ENCODE measurements at regions not wholly inside any gene's neighbourhood (a gene's known extent, or its start where the extent isn't known, plus 50 kb on each side); places are given as distances from the start of the nearest gene placed in this dataset.

- no peak for DNase-seq
Measured at GRCh38 chr2:509888-510287, 167.3 kb downstream of the TMEM18 start.

GRCh38 chr2:508121-508520 is 169.1 kb downstream of the TMEM18 start:
- no peak for DNase-seq

- DNase-seq = no peak
Measured at GRCh38 chr2:506866-507265, 170.3 kb downstream of the TMEM18 start.

- DNase-seq = no peak
Measured at GRCh38 chr2:506451-506850, 170.8 kb downstream of the TMEM18 start.

- DNase-seq = no peak
Measured at GRCh38 chr2:505941-506340, 171.3 kb downstream of the TMEM18 start.

DNA sequence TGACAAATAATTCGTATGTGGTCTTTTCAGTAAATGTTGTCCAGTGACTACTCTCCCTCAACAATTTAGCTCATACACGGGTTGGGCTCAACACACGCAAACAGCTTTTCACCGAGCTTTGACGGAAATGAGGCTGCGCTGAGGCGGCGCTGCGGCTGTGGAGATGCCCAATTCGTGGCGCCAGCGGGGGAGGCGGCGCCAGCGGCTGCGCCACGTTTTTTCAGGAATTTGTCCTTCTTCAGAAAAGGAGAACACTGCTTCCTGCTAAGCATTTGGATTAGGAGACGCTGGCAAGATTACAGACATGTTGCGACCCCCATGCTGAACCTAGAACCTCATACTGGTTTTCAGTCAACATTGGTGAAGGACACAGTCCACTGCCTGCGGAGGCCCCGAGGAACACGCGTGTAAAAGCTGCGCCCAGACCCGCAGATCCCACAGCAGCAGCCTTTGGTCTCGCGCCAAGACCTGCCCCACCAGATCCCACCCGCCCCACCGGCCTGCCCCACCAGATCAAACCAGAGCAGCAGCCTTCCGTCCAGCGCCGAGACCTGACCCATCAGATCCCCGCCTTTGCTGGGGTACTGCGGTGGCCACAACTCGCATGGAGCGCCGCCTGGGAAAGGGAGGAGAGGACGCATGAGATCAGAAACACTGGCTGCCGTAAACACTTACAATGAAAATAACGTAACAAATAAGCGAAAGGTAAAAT is 173.8 kb downstream of the TMEM18 start:
- DNase-seq = no peak

- DNase-seq = no peak
Measured at GRCh38 chr2:502831-503230, 174.4 kb downstream of the TMEM18 start.

DNA sequence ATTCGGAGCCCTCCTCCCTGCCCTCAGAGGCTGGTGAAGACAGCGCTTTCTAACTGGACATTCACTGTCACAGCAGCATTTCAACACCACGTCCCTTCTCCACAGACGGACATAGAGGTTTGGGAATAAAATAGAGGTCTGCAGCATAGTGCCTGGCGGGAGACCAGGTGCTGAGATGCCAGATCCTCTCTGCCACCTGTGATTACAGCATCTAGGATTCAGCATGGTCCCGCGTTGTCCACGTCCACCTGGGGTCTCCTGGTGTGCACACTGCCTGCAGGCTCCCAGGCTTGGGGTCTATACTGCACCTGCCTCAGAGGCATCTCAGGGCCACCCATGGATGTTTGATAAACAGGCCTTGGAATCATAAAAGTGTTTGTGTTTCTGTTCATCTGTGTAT is 175.5 kb downstream of the TMEM18 start:
- no peak for DNase-seq

GRCh38 chr2:501130-501529 is 176.1 kb downstream of the TMEM18 start:
- no peak for DNase-seq

DNA sequence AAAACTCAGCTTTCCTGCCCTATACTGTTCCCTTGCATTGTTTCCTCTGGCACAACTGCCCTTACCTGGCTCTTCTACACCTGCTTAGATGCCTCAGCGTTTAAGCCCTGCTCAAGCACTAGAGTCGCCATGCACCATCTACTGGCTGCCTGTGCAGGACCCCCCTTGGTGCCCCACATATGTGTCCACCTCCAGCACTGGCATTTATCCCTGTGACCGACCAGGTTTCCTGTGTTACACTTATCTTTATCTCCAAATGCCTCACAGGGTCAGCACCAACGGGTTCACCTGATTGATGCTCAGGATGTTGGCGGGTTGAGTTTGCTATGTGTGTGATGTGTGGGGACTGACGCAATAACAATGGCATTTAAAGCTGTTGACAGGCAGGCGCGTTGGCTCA is 177.5 kb downstream of the TMEM18 start:
- DNase-seq = no peak

- no peak for DNase-seq
Measured at GRCh38 chr2:498493-499178, 178.6 kb downstream of the TMEM18 start.

- DNase-seq = no peak
Measured at GRCh38 chr2:497770-498492, 179.3 kb downstream of the TMEM18 start.

DNA sequence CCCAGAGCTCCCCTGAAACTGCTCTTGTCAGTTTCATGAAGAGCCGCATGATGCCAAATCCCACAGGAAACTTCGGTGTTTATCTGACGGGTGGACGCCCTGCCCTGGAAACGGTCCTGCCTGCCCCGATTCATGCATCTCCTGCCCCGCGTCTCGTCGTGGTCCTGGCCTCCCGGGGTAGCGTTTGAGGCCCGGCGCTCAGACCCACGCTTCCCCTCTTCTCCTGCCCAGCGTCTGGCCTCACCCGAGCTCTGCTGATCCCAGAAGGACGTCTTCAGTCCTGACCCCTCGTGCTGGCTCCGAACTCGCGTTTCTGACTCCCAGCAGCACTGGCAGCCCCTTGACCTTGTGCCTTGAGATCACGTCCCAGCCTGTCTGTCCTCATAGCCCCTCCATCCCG is 180.5 kb downstream of the TMEM18 start:
- DNase-seq = no peak

DNA sequence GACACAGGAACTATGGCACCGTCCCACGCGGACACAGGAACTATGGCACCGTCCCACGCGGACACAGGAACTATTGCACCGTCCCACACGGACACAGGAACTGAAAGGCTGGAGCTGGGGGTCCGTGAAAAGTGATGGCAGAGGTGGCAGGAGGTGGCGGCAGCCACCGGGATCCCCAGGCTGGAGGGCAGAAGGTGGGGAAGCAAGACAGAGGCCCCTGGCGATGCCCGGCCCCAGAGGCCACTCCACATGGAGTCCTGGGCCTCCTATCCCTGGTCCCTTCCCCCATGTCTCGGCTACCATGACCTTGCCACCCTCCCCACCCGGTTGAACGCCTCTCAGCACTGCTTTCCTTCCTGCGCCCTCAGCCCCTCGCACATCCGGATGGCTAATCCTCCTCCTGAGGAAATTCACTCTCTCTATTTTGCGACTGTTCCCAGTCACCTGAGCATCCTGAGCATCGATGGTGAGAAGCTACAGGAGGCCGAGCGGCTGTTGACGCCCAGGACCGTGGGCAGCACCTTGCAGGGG is 181.4 kb downstream of the TMEM18 start:
- DNase-seq = no peak

DNA sequence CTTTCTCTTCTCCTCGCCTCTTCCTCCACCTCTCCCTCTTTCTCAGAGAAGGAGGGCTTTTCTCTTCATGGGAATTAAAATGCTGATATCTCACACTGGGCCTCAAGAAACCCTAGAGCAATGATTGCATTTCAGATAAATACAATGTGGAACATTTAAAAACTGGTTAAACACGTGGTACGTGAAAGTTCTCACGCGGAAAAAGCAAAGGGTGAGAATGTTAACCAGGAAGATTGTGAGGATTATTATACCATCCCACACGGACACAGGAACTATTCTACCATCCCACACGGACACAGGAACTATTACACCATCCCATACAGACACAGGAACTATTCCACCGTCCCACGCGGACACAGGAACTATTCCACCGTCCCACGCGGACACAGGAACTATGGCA is 182.4 kb downstream of the TMEM18 start:
- DNase-seq = no peak

GRCh38 chr2:493228-493627 is 184.0 kb downstream of the TMEM18 start:
- DNase-seq = no peak

DNA sequence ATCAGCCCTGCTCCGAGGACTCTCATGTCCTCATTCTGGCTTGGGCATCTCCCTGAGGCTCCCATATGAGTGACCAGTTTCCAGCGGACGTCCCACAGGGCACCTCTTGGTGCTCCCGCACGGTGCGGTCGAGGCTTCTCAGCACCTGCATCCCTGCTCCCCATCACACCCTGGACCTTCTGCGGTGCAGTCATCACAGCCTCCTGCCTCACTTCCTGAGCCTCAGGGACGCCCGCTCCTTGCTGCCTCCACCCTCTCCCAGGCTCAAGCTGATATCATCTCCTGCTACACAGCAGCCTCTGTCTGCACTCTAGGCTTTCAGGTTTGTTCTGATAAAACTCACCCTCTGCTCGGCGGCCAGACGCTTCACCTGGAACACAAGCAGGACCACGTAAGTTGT is 185.0 kb downstream of the TMEM18 start:
- no peak for DNase-seq

DNA sequence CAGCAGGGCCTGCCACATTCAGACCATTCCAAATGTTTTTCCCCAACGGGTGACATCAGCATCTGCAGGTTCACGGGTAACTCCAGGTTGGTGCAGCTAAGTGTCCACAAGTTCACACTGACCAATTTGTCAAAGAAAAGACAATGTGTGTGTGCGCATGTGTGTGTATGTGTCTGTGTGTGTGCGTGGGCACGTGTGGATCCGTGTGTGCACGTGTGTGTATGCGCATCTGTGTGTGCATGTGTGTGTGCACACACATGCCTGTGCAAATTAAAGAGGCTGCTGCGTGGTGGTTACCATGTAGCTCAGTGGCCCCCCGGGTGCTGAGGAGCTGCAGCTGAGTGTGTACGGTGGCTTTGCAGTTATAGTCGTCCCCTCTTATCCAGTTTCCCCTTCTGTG is 187.4 kb downstream of the TMEM18 start:
- DNase-seq = no peak

DNA sequence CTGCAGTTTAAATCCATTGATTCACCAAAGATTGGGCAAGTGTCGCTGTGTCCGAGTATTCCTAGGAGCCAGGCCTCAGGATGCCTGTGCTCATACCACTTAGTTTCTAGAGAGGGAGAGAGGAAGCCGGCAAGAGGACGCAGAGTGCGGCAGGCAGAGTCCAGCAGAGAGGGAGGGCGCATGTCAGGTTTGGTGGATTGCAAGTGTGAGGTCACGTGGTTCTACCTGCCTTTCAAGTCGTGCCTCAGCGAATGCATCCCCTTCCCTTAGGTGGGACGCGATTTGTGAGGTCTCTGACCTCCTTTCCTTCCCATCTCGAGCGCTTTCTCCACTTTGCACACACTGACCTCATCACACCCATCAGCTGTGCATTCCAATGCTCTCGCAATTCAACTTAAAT is 188.1 kb downstream of the TMEM18 start:
- no peak for DNase-seq

- no peak for DNase-seq
Measured at GRCh38 chr2:487186-488079, 189.8 kb downstream of the TMEM18 start.

DNA sequence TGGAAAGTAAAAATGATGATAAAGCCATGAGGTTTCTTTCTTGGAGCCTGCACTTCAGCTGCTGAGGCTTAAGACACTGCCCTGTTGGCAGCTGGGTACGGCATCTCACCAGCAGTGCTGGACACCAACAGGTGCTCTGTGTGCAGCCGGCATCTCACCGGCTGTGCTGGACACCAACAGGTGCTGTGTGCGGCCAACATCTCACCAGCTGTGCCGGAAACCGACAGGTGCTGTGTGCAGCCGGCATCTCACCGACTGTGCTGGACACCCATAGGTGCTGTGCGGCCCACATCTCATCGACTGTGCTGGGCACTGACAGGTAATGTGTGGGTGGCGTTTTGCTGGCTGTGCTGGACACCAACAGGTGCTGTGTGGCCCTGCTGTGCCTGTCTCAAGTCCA is 190.8 kb downstream of the TMEM18 start:
- DNase-seq = no peak

DNA sequence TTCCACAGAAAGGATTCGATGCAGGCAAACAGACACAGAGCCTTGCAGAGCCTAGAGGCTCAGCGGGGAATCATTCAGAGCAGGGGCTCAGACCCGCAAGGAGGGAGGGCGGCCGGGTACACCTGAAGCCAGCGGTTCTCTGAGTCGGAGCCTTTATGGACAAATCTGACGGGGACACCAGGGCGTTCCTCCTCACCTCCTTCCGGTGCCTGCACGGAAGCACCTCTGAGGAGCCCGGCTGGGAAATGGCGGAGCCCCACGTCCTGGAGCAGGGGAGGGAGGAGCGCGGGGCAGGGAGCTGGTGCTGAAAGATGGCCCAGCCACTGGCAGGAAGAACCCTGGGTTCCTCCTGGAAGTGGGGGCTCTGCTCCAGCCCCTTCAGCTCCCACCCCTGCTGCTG is 193.5 kb upstream of the ALKAL2 start:
- no peak for DNase-seq
